Activated CD4-positive, alpha-beta T cell treated with anti-CD3 and anti-CD28 coated beads for 4 hours (primary cell): ENCODE measurements at regions not wholly inside any gene's neighbourhood (a gene's known extent, or its start where the extent isn't known, plus 50 kb on each side); places are given as distances from the start of the nearest gene placed in this dataset.

Experiments
- DNase-seq, 2 donors: peaks; one replicate each; pipeline ENCODE4 v3.0.0-alpha.2; 2020

GRCh38 chr12:76216585-76217472, 131.4 kb downstream of the BBS10 start:
- no peak for DNase-seq

- no peak for DNase-seq
These were observed 123.6 kb upstream of the NAP1L1 start for GRCh38 chr12:76208129-76208528.

GRCh38 chr12:76206677-76207072, 122.2 kb upstream of the NAP1L1 start:
- no peak for DNase-seq

GRCh38 chr12:76206039-76206676, 121.7 kb upstream of the NAP1L1 start:
- no peak for DNase-seq

- DNase-seq, result no peak
These were observed 118.1 kb upstream of the NAP1L1 start for GRCh38 chr12:76202621-76203020.

- DNase-seq, result no peak
These were observed 117.3 kb upstream of the NAP1L1 start for GRCh38 chr12:76201758-76202157.

- no peak for DNase-seq
These were observed 116.8 kb upstream of the NAP1L1 start for GRCh38 chr12:76201316-76201715.

GRCh38 chr12:76199808-76200207, 115.3 kb upstream of the NAP1L1 start:
- no peak for DNase-seq

- DNase-seq, result no peak
These were observed 114.4 kb upstream of the NAP1L1 start for GRCh38 chr12:76198839-76199238.

GRCh38 chr12:76197283-76197682, 112.8 kb upstream of the NAP1L1 start:
- no peak for DNase-seq

- DNase-seq, result no peak
These were observed 111.4 kb upstream of the NAP1L1 start for GRCh38 chr12:76195920-76196319.

GRCh38 chr12:76194724-76195123, 110.2 kb upstream of the NAP1L1 start:
- no peak for DNase-seq

- no peak for DNase-seq
These were observed 109.5 kb upstream of the NAP1L1 start for GRCh38 chr12:76193961-76194360.

- no peak for DNase-seq
These were observed 107.9 kb upstream of the NAP1L1 start for GRCh38 chr12:76192416-76192815.

GRCh38 chr12:76190299-76190698, 105.8 kb upstream of the NAP1L1 start:
- no peak for DNase-seq

- DNase-seq, result no peak
These were observed 105.4 kb upstream of the NAP1L1 start for GRCh38 chr12:76189851-76190250.

- DNase-seq, result no peak
These were observed 102.7 kb upstream of the NAP1L1 start for GRCh38 chr12:76187177-76187576.

GRCh38 chr12:76186131-76186906, 101.8 kb upstream of the NAP1L1 start:
- no peak for DNase-seq

- peak in 1 of 2 donors; percentile 4 for DNase-seq
These were observed 99.1 kb upstream of the NAP1L1 start for GRCh38 chr12:76183459-76184186.

GRCh38 chr12:76180401-76181277, 96.2 kb upstream of the NAP1L1 start:
- no peak for DNase-seq

GRCh38 chr12:76178452-76178851, 94.0 kb upstream of the NAP1L1 start:
- DNase-seq, result no peak

GRCh38 chr12:76177821-76178220, 93.3 kb upstream of the NAP1L1 start:
- no peak for DNase-seq
